Fibroblast of lung (primary cell): ENCODE measurements at regions not wholly inside any gene's neighbourhood (a gene's known extent, or its start where the extent isn't known, plus 50 kb on each side); places are given as distances from the start of the nearest gene placed in this dataset.

Experiments used
- DNase-seq, 2 donors: peaks; one replicate each; pipeline versions ENCODE4 v3.0.0 to v3.0.0-alpha.2; 2010; ENCODE audit warnings: low read depth in 2 of 2
- H2AFZ ChIP-seq: 2 replicates; pipeline ENCODE4 v1.5.1; 2012; ENCODE audit warnings: low read length, control low read depth, inconsistent platforms
- H3K27ac ChIP-seq: 2 replicates; pipeline ENCODE4 v1.5.1; 2011; ENCODE audit warnings: low read length, control low read depth; ENCODE audit not compliant: insufficient read depth
- H3K27me3 ChIP-seq: 2 replicates; pipeline ENCODE4 v1.5.1; 2011; ENCODE audit warnings: mild to moderate bottlenecking, low read length; ENCODE audit not compliant: control insufficient read depth, insufficient read depth
- H3K36me3 ChIP-seq: 2 replicates; pipeline ENCODE4 v1.5.1; 2011; ENCODE audit warnings: low read length; ENCODE audit not compliant: control insufficient read depth, insufficient read depth
- H3K4me1 ChIP-seq: 2 replicates; pipeline ENCODE4 v1.5.1; 2011; ENCODE audit warnings: low read length; ENCODE audit not compliant: control insufficient read depth, insufficient read depth; ENCODE audit errors: extremely low read depth
- H3K4me2 ChIP-seq: 2 replicates; pipeline ENCODE4 v1.5.1; 2011; ENCODE audit warnings: low read length, control low read depth; ENCODE audit not compliant: insufficient read depth; ENCODE audit errors: extremely low read depth
- H3K4me3 ChIP-seq, 4 experiments: fragments of 200-600 bp in 1 of 4; sonication (generic) in 1 of 4; replicated peaks in 1 of 4; 2 replicates each; pipeline ENCODE4 v1.5.1; 2011 to 2016; ENCODE audit warnings: low read length in 4 of 4, low read depth in 3 of 4, mild to moderate bottlenecking in 3 of 4, control low read depth in 2 of 4, inconsistent platforms in 1 of 4, mixed read lengths in 1 of 4; ENCODE audit not compliant: insufficient read depth in 1 of 4; ENCODE audit errors: control extremely low read depth in 1 of 4
- H3K79me2 ChIP-seq: 2 replicates; pipeline ENCODE4 v1.5.1; 2012; ENCODE audit warnings: mild to moderate bottlenecking, low read length, inconsistent platforms; ENCODE audit not compliant: control insufficient read depth, insufficient read depth
- H3K9ac ChIP-seq: 2 replicates; pipeline ENCODE4 v1.5.1; 2011; ENCODE audit warnings: mild to moderate bottlenecking, low read length, control low read depth; ENCODE audit not compliant: insufficient read depth
- H3K9me3 ChIP-seq: 2 replicates; pipeline ENCODE4 v1.5.1; 2012; ENCODE audit warnings: low read depth, low read length; ENCODE audit not compliant: control insufficient read depth, insufficient read depth
- H4K20me1 ChIP-seq: 2 replicates; pipeline ENCODE4 v1.5.1; 2011; ENCODE audit warnings: low read length; ENCODE audit not compliant: control insufficient read depth, insufficient read depth; ENCODE audit errors: extremely low read depth
- EZH2 ChIP-seq: IDR thresholded peaks from 2 replicates; pipeline ENCODE4 v1.5.1; 2012; ENCODE audit warnings: low read length, control low read depth, mild to moderate bottlenecking; ENCODE audit errors: missing control alignments
- TF ChIP-seq, protein P1 (sequence below), 2 donors: IDR thresholded peaks in 1 of 2; conservative IDR thresholded peaks in 1 of 2; 1 replicate in 1 of 2; 2 replicates in 1 of 2; pipeline ENCODE4 v1.5.1; 2011 to 2012; ENCODE audit warnings: low read length in 2 of 2, control low read depth in 1 of 2, inconsistent platforms in 1 of 2, low read depth in 1 of 2, mild to moderate bottlenecking in 1 of 2

GRCh38 chr5:58315794-58316193, 144.1 kb downstream of the PLK2 start:
- TF ChIP-seq EZH2 = no peak
- TF ChIP-seq, protein P1, sequence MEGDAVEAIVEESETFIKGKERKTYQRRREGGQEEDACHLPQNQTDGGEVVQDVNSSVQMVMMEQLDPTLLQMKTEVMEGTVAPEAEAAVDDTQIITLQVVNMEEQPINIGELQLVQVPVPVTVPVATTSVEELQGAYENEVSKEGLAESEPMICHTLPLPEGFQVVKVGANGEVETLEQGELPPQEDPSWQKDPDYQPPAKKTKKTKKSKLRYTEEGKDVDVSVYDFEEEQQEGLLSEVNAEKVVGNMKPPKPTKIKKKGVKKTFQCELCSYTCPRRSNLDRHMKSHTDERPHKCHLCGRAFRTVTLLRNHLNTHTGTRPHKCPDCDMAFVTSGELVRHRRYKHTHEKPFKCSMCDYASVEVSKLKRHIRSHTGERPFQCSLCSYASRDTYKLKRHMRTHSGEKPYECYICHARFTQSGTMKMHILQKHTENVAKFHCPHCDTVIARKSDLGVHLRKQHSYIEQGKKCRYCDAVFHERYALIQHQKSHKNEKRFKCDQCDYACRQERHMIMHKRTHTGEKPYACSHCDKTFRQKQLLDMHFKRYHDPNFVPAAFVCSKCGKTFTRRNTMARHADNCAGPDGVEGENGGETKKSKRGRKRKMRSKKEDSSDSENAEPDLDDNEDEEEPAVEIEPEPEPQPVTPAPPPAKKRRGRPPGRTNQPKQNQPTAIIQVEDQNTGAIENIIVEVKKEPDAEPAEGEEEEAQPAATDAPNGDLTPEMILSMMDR (conservative IDR thresholded peaks at IDR 0.05 in 1 of 2, IDR thresholded peaks at IDR 0.05 in 1 of 2; ENCODE audit: low read depth in 1 of 2, low read length in 2 of 2) = no peak
- H3K4me3 ChIP-seq = no peak overlapping the region
- no peaks in the 10 kb centered on the region for H4K20me1 ChIP-seq
- no peaks in the 10 kb centered on the region for H3K27me3 ChIP-seq
- no peaks in the 10 kb centered on the region for H3K9me3 ChIP-seq
- H3K79me2 ChIP-seq = no peaks in the 10 kb centered on the region
- no peak overlapping the region for H2AFZ ChIP-seq
- H3K36me3 ChIP-seq = no peaks in the 10 kb centered on the region
- H3K9ac ChIP-seq = no peak overlapping the region
- H3K4me2 ChIP-seq = no peak overlapping the region
- H3K27ac ChIP-seq = no peak overlapping the region
- DNase-seq = no peak
- no peaks in the 10 kb centered on the region for H3K4me1 ChIP-seq

DNA sequence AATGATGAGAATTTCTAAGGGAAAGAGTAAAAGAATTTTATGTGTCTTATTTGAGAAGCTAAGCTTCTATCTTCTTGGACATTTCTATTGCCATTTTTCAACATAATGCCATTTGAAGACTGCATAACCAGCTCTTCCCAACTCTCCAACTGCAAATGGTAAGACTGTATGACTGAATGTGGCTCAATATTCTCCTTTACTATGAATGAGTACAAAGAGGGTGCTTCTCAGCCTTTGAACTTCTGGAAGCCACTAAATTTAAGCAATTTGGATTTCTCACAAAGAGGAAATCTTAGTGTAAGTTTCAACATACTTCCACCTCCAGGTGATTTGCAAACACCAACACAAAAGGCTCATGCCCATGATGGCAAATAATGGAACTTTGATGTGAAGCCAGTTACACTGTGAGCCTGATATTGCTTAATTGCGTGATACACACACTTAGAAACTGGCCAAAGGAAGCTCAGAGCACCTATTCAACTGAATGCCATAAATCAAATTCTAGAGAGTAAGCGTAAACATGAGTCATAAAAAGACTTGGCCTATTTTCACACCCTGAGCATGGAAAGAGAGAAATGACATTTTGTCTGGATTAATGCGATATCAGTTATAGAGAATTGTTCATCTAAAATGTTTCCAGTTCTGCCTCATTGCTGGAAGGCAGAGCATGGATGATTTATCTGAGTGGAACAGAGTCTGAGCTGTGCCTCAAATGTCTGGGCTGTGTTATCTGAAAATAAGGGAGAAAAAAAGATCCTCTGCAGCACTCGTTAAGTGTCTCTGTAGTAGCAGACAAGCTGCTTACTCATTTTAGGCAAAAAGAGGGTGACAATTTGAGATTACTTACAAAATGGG, 145.3 kb downstream of the PLK2 start:
- H3K27ac ChIP-seq = no peak overlapping the region
- H3K9ac ChIP-seq = no peak overlapping the region
- no peaks in the 10 kb centered on the region for H4K20me1 ChIP-seq
- no peaks in the 10 kb centered on the region for H3K4me1 ChIP-seq
- no peaks in the 10 kb centered on the region for H3K9me3 ChIP-seq
- TF ChIP-seq, protein P1 (conservative IDR thresholded peaks at IDR 0.05 in 1 of 2, IDR thresholded peaks at IDR 0.05 in 1 of 2; ENCODE audit: low read depth in 1 of 2, low read length in 2 of 2) = no peak
- TF ChIP-seq EZH2 = no peak
- H2AFZ ChIP-seq = no peak overlapping the region
- no peak overlapping the region for H3K4me2 ChIP-seq
- peak in 1 of 2 donors; percentile 89 for DNase-seq
- H3K4me3 ChIP-seq = no peak overlapping the region
- no peaks in the 10 kb centered on the region for H3K27me3 ChIP-seq
- H3K36me3 ChIP-seq = no peaks in the 10 kb centered on the region
- H3K79me2 ChIP-seq = no peaks in the 10 kb centered on the region

DNA sequence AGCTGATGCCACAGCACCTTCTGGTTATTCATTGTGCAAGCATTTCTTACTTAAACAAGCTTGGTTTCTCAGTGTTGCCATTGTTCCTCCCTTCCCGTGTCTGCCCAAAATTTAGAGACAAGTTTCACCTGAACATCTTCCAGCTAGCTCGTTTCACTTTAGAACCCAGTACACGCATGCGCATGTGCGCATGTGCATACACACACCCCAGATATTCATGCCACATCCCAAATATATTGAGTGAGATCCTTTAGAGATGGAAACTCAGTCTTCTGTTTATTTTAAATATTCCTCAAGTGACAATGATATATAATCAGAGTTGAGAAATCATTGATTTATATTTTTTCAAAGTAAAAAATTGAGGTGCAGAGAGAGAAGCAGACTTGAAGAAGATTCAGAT, 147.6 kb downstream of the PLK2 start:
- H3K27ac ChIP-seq = no peak overlapping the region
- H3K9ac ChIP-seq = no peak overlapping the region
- H3K4me2 ChIP-seq = no peak overlapping the region
- H2AFZ ChIP-seq = no peak overlapping the region
- no peaks in the 10 kb centered on the region for H3K79me2 ChIP-seq
- no peaks in the 10 kb centered on the region for H3K9me3 ChIP-seq
- H3K36me3 ChIP-seq = no peaks in the 10 kb centered on the region
- no peaks in the 10 kb centered on the region for H3K4me1 ChIP-seq
- H4K20me1 ChIP-seq = no peaks in the 10 kb centered on the region
- DNase-seq = no peak
- no peak overlapping the region for H3K4me3 ChIP-seq
- H3K27me3 ChIP-seq = no peaks in the 10 kb centered on the region
- TF ChIP-seq EZH2 = no peak
- TF ChIP-seq, protein P1 (conservative IDR thresholded peaks at IDR 0.05 in 1 of 2, IDR thresholded peaks at IDR 0.05 in 1 of 2; ENCODE audit: low read depth in 1 of 2, low read length in 2 of 2) = no peak
